ENCODE measurements at regions not wholly inside any gene's neighbourhood (a gene's known extent, or its start where the extent isn't known, plus 50 kb on each side); places are given as distances from the start of the nearest gene placed in this dataset.

- TF ChIP-seq, protein P1, sequence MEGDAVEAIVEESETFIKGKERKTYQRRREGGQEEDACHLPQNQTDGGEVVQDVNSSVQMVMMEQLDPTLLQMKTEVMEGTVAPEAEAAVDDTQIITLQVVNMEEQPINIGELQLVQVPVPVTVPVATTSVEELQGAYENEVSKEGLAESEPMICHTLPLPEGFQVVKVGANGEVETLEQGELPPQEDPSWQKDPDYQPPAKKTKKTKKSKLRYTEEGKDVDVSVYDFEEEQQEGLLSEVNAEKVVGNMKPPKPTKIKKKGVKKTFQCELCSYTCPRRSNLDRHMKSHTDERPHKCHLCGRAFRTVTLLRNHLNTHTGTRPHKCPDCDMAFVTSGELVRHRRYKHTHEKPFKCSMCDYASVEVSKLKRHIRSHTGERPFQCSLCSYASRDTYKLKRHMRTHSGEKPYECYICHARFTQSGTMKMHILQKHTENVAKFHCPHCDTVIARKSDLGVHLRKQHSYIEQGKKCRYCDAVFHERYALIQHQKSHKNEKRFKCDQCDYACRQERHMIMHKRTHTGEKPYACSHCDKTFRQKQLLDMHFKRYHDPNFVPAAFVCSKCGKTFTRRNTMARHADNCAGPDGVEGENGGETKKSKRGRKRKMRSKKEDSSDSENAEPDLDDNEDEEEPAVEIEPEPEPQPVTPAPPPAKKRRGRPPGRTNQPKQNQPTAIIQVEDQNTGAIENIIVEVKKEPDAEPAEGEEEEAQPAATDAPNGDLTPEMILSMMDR (IDR thresholded peaks at IDR 0.05; ENCODE audit: low read depth, low read length), result no peak
- DNase-seq (ENCODE audit: low read depth in 2 of 2), result no peak
- no peak overlapping the region for H3K4me3 ChIP-seq (replicated peaks in 1 of 2; ENCODE audit: low read depth in 2 of 2, low read length in 2 of 2)
These were observed 138.6 kb downstream of the KCNRG start for GRCh38 chr13:50153876-50154275.

DNA sequence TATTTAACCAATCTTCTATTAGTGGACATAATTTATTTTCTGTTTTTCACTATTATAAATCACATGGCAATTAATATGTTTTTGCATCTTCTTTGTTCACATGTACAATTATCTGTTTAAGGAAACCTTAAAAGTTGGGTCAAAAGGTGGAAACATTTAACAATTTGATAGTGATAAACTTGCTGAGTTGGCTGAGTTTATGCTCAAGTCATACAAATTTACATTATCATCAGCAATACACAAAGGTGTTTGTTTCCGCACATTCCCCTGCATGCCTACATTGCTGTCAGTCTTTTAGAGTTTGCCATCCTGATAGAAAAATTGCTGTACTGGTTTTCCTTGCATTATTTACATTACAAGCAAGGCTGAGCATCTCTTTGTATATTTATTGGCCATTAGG lies 139.5 kb downstream of the KCNRG start:
- TF ChIP-seq, protein P1 (IDR thresholded peaks at IDR 0.05; ENCODE audit: low read depth, low read length), result no peak
- DNase-seq (ENCODE audit: low read depth in 2 of 2), result no peak
- no peak overlapping the region for H3K4me3 ChIP-seq (replicated peaks in 1 of 2; ENCODE audit: low read depth in 2 of 2, low read length in 2 of 2)

- peak; percentile 49 to 72 for DNase-seq (ENCODE audit: low read depth in 2 of 2)
- TF ChIP-seq, protein P1 (IDR thresholded peaks at IDR 0.05; ENCODE audit: low read depth, low read length), result no peak
- no peak overlapping the region for H3K4me3 ChIP-seq (replicated peaks in 1 of 2; ENCODE audit: low read depth in 2 of 2, low read length in 2 of 2)
These were observed 140.9 kb downstream of the KCNRG start for GRCh38 chr13:50156140-50156539.

GRCh38 chr13:50156561-50157127 lies 141.4 kb downstream of the KCNRG start:
- no peak overlapping the region for H3K4me3 ChIP-seq (replicated peaks in 1 of 2; ENCODE audit: low read depth in 2 of 2, low read length in 2 of 2)
- peak; percentile 35 to 39 for DNase-seq (ENCODE audit: low read depth in 2 of 2)
- TF ChIP-seq, protein P1 (IDR thresholded peaks at IDR 0.05; ENCODE audit: low read depth, low read length), result no peak

DNA sequence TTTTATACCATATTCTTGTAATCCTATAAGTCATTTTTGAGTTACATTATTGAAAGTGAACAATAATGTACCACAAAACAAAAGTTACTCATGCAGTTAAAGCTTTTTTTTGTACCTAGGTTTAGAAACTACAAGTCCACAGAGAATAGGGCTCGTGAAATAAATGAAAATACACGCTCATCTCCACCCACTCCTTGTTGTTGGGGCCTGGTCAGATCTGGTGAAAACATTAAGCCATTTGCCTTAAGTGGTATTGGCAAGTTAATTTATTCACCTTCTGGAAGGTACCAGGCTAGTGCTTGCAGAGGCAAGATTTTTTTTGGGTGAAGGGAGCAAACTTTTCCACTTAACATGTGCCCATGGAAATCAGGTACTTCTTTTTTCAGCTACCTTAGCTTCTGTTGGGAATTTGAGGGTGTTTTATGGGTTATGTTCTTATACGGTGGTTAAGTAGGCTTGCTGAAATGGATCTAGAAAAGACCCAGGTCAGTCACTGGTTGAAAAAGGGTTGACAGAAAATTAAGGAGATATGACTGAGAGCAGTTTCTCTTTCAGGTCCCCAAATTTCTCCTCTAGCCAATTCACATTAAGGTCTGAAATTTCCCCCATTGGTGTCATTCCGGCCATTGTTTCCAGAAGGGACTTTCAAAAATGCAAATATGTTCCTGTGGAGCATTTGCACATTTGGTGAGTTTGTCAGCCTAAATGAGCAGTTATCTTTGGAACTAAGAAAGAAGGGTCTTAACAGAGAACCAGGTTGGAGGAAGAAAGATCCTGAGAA lies 143.3 kb downstream of the KCNRG start:
- H3K4me3 ChIP-seq (replicated peaks in 1 of 2; ENCODE audit: low read depth in 2 of 2, low read length in 2 of 2), result no peak overlapping the region
- TF ChIP-seq, protein P1 (IDR thresholded peaks at IDR 0.05; ENCODE audit: low read depth, low read length), result no peak
- DNase-seq (ENCODE audit: low read depth in 2 of 2), result no peak

- TF ChIP-seq, protein P1 (IDR thresholded peaks at IDR 0.05; ENCODE audit: low read depth, low read length), result no peak
- DNase-seq (ENCODE audit: low read depth in 2 of 2), result no peak
- no peak overlapping the region for H3K4me3 ChIP-seq (replicated peaks in 1 of 2; ENCODE audit: low read depth in 2 of 2, low read length in 2 of 2)
These were observed 144.4 kb downstream of the KCNRG start for GRCh38 chr13:50159607-50160006.
